Astrocyte (in vitro differentiated cells and primary cell): ENCODE measurements at regions not wholly inside any gene's neighbourhood (a gene's known extent, or its start where the extent isn't known, plus 50 kb on each side); places are given as distances from the start of the nearest gene placed in this dataset.

Experiments used
- DNase-seq: peaks from one replicate; pipeline ENCODE4 v3.0.0-alpha.2; 2010; ENCODE audit warnings: low read depth
- FAIRE-seq: peaks from 2 replicates; lab custom pipeline; 2011; peaks lifted over from hg19 to GRCh38; lab: Jason Lieb, UNC
- H2AFZ ChIP-seq: 2 replicates; pipeline ENCODE4 v1.6.0; 2012; ENCODE audit warnings: low read depth, low read length, inconsistent platforms
- H3K27ac ChIP-seq: 2 replicates; pipeline ENCODE4 v1.5.1; 2011; ENCODE audit warnings: low read depth, low read length, inconsistent platforms
- H3K27me3 ChIP-seq: 2 replicates; pipeline ENCODE4 v1.6.0; 2011; ENCODE audit warnings: low read length, inconsistent platforms; ENCODE audit not compliant: insufficient read depth
- H3K36me3 ChIP-seq: 2 replicates; pipeline ENCODE4 v1.5.1; 2011; ENCODE audit warnings: low read length, inconsistent platforms; ENCODE audit not compliant: insufficient read depth
- H3K4me1 ChIP-seq: 2 replicates; pipeline ENCODE4 v1.5.1; 2011; ENCODE audit warnings: low read length, inconsistent platforms; ENCODE audit not compliant: insufficient read depth
- H3K4me2 ChIP-seq: 2 replicates; pipeline ENCODE4 v1.6.0; 2012; ENCODE audit warnings: low read length, inconsistent platforms
- H3K4me3 ChIP-seq: 2 replicates; pipeline ENCODE4 v1.5.1; 2011; ENCODE audit warnings: low read depth, mild to moderate bottlenecking, low read length, inconsistent platforms; ENCODE audit not compliant: insufficient read depth
- H3K79me2 ChIP-seq: 2 replicates; pipeline ENCODE4 v1.6.0; 2012; ENCODE audit warnings: mild to moderate bottlenecking, low read length, inconsistent platforms; ENCODE audit not compliant: insufficient read depth
- H3K9ac ChIP-seq: 2 replicates; pipeline ENCODE4 v1.6.0; 2012; ENCODE audit warnings: mild to moderate bottlenecking, low read length, inconsistent platforms
- H3K9me3 ChIP-seq: 2 replicates; pipeline ENCODE4 v1.5.1; 2012; ENCODE audit warnings: low read depth, mild to moderate bottlenecking, low read length, inconsistent platforms; ENCODE audit not compliant: insufficient read depth
- H4K20me1 ChIP-seq: 2 replicates; pipeline ENCODE4 v1.6.0; 2012; ENCODE audit warnings: low read length, inconsistent platforms; ENCODE audit not compliant: insufficient read depth
- H3K27ac Mint-ChIP-seq: one replicate; pipeline ENCODE4 v1.8.0; 2021; ENCODE audit warnings: mild to moderate bottlenecking, mixed read lengths; ENCODE audit not compliant: unreplicated experiment
- H3K27me3 Mint-ChIP-seq: one replicate; pipeline ENCODE4 v1.8.0; 2021; ENCODE audit warnings: low read depth, mixed read lengths; ENCODE audit not compliant: unreplicated experiment
- H3K36me3 Mint-ChIP-seq: one replicate; pipeline ENCODE4 v1.8.0; 2021; ENCODE audit warnings: low read depth, mixed read lengths; ENCODE audit not compliant: unreplicated experiment
- H3K4me1 Mint-ChIP-seq: one replicate; pipeline ENCODE4 v1.8.0; 2021; ENCODE audit warnings: low read depth, mixed read lengths; ENCODE audit not compliant: unreplicated experiment
- H3K4me3 Mint-ChIP-seq: one replicate; pipeline ENCODE4 v1.8.0; 2021; ENCODE audit warnings: mild to moderate bottlenecking, moderate library complexity, mixed read lengths; ENCODE audit not compliant: unreplicated experiment
- H3K9me3 Mint-ChIP-seq: one replicate; pipeline ENCODE4 v1.8.0; 2021; ENCODE audit warnings: mild to moderate bottlenecking, mixed read lengths; ENCODE audit not compliant: unreplicated experiment
- CTCF ChIP-seq: IDR thresholded peaks from 2 replicates; pipeline ENCODE4 v1.5.1; 2011; ENCODE audit warnings: low read depth, mild to moderate bottlenecking, inconsistent platforms, low read length, moderate library complexity; ENCODE audit not compliant: insufficient read depth
- EZH2 ChIP-seq: IDR thresholded peaks from 2 replicates; pipeline ENCODE4 v1.6.1; 2012; ENCODE audit warnings: mild to moderate bottlenecking, low read length, inconsistent platforms; ENCODE audit not compliant: insufficient read depth

GRCh38 chr4:187212446-187213080 lies 488.9 kb upstream of the FAT1 start:
- H3K9me3 ChIP-seq, result no peaks in the 10 kb centered on the region
- DNase-seq (no peak), FAIRE-seq (no peak)
- Mint-ChIP-seq H3K4me1 (peaks cover 6% of the 10 kb centered on the region), H3K27ac (no peak overlapping the region), H3K36me3 (no peaks in the 10 kb centered on the region), H3K4me3 (no peak overlapping the region), H3K27me3 (peaks cover 3% of the 10 kb centered on the region), H3K9me3 (no peaks in the 10 kb centered on the region)
- H3K9ac ChIP-seq, result no peak overlapping the region
- H3K79me2 ChIP-seq, result no peaks in the 10 kb centered on the region
- no peaks in the 10 kb centered on the region for H3K4me1 ChIP-seq
- no peak overlapping the region for H2AFZ ChIP-seq
- H3K27ac ChIP-seq, result no peak overlapping the region
- TF ChIP-seq CTCF, result no peak
- TF ChIP-seq EZH2, result no peak
- H3K27me3 ChIP-seq, result no peaks in the 10 kb centered on the region
- no peaks in the 10 kb centered on the region for H3K36me3 ChIP-seq
- no peak overlapping the region for H3K4me3 ChIP-seq
- H3K4me2 ChIP-seq, result no peak overlapping the region
- H4K20me1 ChIP-seq, result no peaks in the 10 kb centered on the region

GRCh38 chr4:187215438-187215837 lies 491.8 kb upstream of the FAT1 start:
- Mint-ChIP-seq H3K27ac (no peak overlapping the region), H3K9me3 (no peaks in the 10 kb centered on the region), H3K36me3 (no peaks in the 10 kb centered on the region), H3K4me1 (peaks cover 2% of the 10 kb centered on the region), H3K27me3 (peaks cover 3% of the 10 kb centered on the region), H3K4me3 (no peak overlapping the region)
- Histone ChIP-seq H3K27ac (no peak overlapping the region), H3K4me2 (no peak overlapping the region), H3K36me3 (no peaks in the 10 kb centered on the region), H3K27me3 (no peaks in the 10 kb centered on the region), H3K9ac (no peak overlapping the region), H3K79me2 (no peaks in the 10 kb centered on the region), H3K4me3 (no peak overlapping the region), H4K20me1 (no peaks in the 10 kb centered on the region), H3K4me1 (no peaks in the 10 kb centered on the region), H3K9me3 (no peaks in the 10 kb centered on the region), H2AFZ (no peak overlapping the region)
- FAIRE-seq, result no peak
- no peak for TF ChIP-seq CTCF
- TF ChIP-seq EZH2, result no peak
- DNase-seq, result no peak

GRCh38 chr4:187218705-187219245 lies 495.1 kb upstream of the FAT1 start:
- Histone ChIP-seq H3K4me1 (no peaks in the 10 kb centered on the region), H4K20me1 (no peaks in the 10 kb centered on the region), H3K9ac (no peak overlapping the region), H3K9me3 (no peaks in the 10 kb centered on the region), H3K27ac (no peak overlapping the region), H3K36me3 (no peaks in the 10 kb centered on the region), H3K4me3 (no peak overlapping the region), H3K79me2 (no peaks in the 10 kb centered on the region), H3K27me3 (no peaks in the 10 kb centered on the region), H3K4me2 (no peak overlapping the region), H2AFZ (no peak overlapping the region)
- Mint-ChIP-seq H3K36me3 (no peaks in the 10 kb centered on the region), H3K9me3 (no peaks in the 10 kb centered on the region), H3K27ac (no peak overlapping the region), H3K27me3 (no peaks in the 10 kb centered on the region), H3K4me1 (no peaks in the 10 kb centered on the region), H3K4me3 (no peak overlapping the region)
- TF ChIP-seq EZH2 (no peak), CTCF (no peak)
- DNase-seq, result no peak
- FAIRE-seq, result no peak
